ENCODE measurements at regions not wholly inside any gene's neighbourhood (a gene's known extent, or its start where the extent isn't known, plus 50 kb on each side); places are given as distances from the start of the nearest gene placed in this dataset.

DNA sequence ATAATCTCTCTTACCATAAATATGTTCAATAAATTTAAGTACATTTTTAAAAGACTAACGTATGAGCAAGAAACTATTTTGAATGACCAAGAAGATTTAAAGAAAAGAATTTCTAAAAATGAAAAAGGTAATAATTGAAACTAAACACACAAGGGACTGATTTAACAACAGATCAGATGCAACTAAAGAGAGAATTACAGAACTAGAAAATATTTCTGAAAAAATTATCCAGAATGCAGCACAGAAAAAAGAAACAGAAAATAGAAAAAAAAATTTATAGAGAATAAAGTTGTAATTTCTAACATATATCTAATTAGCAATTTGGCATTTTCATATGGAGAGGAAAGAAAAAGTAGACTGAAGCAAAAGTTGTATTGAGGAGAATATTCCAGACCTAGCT, 269.3 kb downstream of the TLE1 start:
- WGBS, 2 donors: 94 to 98% methylated on average over 1 of the region's 1 CpG
- DNase-seq (no peak), ATAC-seq (ENCODE audit: low FRiP score in 2 of 2) (no peak)
- Histone ChIP-seq H3K9me3 (peaks cover 0 to 4% (median 2%) of the 10 kb centered on the region in 4 donors), H3K27ac (no peak overlapping the region), H3K4me3 (no peak overlapping the region), H3K27me3 (no peaks in the 10 kb centered on the region), H3K36me3 (no peaks in the 10 kb centered on the region), H3K4me1 (peaks cover 0 to 19% (median 4%) of the 10 kb centered on the region in 4 donors)
- TF ChIP-seq EP300 (IDR thresholded peaks at IDR 0.05): no peak
- TF ChIP-seq, protein P1, sequence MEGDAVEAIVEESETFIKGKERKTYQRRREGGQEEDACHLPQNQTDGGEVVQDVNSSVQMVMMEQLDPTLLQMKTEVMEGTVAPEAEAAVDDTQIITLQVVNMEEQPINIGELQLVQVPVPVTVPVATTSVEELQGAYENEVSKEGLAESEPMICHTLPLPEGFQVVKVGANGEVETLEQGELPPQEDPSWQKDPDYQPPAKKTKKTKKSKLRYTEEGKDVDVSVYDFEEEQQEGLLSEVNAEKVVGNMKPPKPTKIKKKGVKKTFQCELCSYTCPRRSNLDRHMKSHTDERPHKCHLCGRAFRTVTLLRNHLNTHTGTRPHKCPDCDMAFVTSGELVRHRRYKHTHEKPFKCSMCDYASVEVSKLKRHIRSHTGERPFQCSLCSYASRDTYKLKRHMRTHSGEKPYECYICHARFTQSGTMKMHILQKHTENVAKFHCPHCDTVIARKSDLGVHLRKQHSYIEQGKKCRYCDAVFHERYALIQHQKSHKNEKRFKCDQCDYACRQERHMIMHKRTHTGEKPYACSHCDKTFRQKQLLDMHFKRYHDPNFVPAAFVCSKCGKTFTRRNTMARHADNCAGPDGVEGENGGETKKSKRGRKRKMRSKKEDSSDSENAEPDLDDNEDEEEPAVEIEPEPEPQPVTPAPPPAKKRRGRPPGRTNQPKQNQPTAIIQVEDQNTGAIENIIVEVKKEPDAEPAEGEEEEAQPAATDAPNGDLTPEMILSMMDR (IDR thresholded peaks at IDR 0.05): no peak
- TF ChIP-seq POLR2AphosphoS5 (IDR thresholded peaks at IDR 0.05): no peak
- TF ChIP-seq POLR2A (IDR thresholded peaks at IDR 0.05): no peak

DNA sequence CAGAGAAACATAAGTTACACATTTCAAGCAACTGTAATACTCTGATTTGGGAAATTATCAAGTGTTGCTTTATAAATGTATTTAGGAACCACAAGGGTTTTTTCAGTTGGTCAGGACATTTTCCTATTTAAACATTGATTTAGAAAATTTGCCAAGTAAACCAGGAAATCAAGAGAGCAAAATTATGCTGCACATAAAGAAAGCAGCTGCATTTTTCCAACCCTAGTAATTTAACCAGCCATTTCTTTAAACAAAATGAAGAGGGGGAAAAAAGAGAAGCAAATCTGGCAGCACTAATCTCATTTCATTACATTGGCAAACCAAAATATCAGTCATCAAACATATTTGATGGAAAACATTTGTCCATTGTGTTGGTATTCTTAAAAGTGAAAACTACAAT, 271.4 kb downstream of the TLE1 start:
- ATAC-seq (ENCODE audit: low FRiP score in 2 of 2): no peak
- H3K9me3 ChIP-seq: peaks cover 0 to 4% (median 2%) of the 10 kb centered on the region in 4 donors
- H3K27ac ChIP-seq: no peak overlapping the region
- H3K36me3 ChIP-seq: no peaks in the 10 kb centered on the region
- TF ChIP-seq POLR2A (IDR thresholded peaks at IDR 0.05) (no peak), EP300 (IDR thresholded peaks at IDR 0.05) (no peak), POLR2AphosphoS5 (IDR thresholded peaks at IDR 0.05) (no peak)
- TF ChIP-seq, protein P1 (IDR thresholded peaks at IDR 0.05): no peak
- no peak for DNase-seq
- no peaks in the 10 kb centered on the region for H3K27me3 ChIP-seq
- peaks cover 0 to 19% (median 4%) of the 10 kb centered on the region in 4 donors for H3K4me1 ChIP-seq
- no peak overlapping the region for H3K4me3 ChIP-seq

DNA sequence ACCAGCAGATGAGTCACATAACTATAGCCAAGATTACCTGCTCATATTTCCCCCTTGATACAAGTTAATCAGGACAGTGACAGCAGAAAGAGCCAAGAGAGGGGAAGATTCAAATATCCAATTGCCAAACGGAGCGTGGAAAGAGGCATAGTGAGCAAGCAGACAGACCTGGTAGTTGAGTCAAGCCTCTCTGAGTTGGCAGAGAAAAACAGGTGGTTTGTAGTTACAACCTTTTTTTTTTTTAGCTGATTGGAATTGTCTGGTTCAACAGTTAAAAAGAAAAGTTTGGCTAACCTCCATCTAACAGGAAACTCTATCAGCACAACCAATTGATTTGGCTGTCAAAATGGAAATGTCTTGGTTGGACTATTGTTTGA, 272.1 kb downstream of the TLE1 start:
- ATAC-seq (ENCODE audit: low FRiP score in 2 of 2): no peak

DNA sequence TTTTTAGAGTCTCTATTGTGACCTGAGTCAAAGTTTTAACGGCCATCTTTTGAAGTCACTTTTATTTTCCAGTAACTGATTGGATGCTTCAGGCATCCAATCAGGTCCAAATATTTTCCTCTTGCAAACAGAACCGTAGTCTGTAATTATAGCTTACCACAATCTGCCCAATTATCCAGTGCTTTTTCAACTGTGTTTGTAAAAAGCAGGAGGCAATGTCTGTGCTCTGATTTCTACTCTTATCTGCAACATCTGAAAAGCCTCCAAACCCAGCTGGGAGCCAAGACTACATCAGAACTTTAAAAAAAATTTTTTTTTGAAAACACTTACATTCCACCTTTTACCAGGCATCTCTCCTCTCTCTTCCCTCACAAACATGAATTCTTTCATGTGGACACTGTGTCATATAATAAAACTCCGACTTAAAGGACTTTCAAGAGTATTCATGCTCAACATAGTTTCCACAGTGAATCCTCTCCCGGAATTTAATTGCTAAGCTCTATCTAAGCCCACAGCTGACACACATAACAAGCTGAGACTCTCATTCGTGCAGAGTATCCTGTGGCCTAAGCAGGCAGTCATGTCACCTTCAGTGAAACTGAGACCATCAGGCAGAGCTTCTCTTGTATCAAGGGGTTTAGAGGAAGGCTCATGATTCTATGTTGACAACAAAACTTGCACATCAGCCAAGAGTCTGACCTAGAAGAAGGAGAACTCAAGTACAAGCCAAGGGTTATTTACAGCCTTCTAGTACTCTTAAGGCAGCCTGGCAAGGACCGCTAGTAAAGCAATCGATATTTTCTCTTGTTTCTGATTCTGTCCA, 272.7 kb downstream of the TLE1 start:
- WGBS, 2 donors: 60 to 62% methylated on average over 7 of the region's 7 CpGs
- H3K4me1 ChIP-seq: peaks cover 0 to 19% (median 4%) of the 10 kb centered on the region in 4 donors
- TF ChIP-seq, protein P1 (IDR thresholded peaks at IDR 0.05): no peak
- TF ChIP-seq POLR2AphosphoS5 (IDR thresholded peaks at IDR 0.05) (no peak), POLR2A (IDR thresholded peaks at IDR 0.05) (no peak), EP300 (IDR thresholded peaks at IDR 0.05) (no peak)
- H3K36me3 ChIP-seq: no peaks in the 10 kb centered on the region
- no peak overlapping the region for H3K27ac ChIP-seq
- H3K4me3 ChIP-seq: no peak overlapping the region
- no peaks in the 10 kb centered on the region for H3K27me3 ChIP-seq
- H3K9me3 ChIP-seq: peaks cover 0 to 4% (median 2%) of the 10 kb centered on the region in 4 donors
- DNase-seq (no peak), ATAC-seq (ENCODE audit: low FRiP score in 2 of 2) (peak in 1 of 2 donors; percentile 8)

More for the DNA sequence above, 272.1 kb downstream of the TLE1 start:
- Histone ChIP-seq H3K27ac (no peak overlapping the region), H3K27me3 (no peaks in the 10 kb centered on the region), H3K4me1 (peaks cover 0 to 19% (median 4%) of the 10 kb centered on the region in 4 donors), H3K4me3 (no peak overlapping the region), H3K9me3 (peaks cover 0 to 4% (median 2%) of the 10 kb centered on the region in 4 donors), H3K36me3 (no peaks in the 10 kb centered on the region)
- TF ChIP-seq EP300 (IDR thresholded peaks at IDR 0.05): no peak
- TF ChIP-seq, protein P1 (IDR thresholded peaks at IDR 0.05): no peak
- TF ChIP-seq POLR2AphosphoS5 (IDR thresholded peaks at IDR 0.05): no peak
- no peak for TF ChIP-seq POLR2A (IDR thresholded peaks at IDR 0.05)
- no peak for DNase-seq
- 81 to 86% methylated on average over 2 of the region's 2 CpGs for WGBS, 2 donors

GRCh38 chr9:81414836-81415235, 274.5 kb downstream of the TLE1 start:
- H3K27ac ChIP-seq: no peak overlapping the region
- H3K4me3 ChIP-seq: no peak overlapping the region
- TF ChIP-seq POLR2AphosphoS5 (IDR thresholded peaks at IDR 0.05) (no peak), POLR2A (IDR thresholded peaks at IDR 0.05) (no peak), EP300 (IDR thresholded peaks at IDR 0.05) (no peak)
- TF ChIP-seq, protein P1 (IDR thresholded peaks at IDR 0.05): no peak
- H3K27me3 ChIP-seq: no peaks in the 10 kb centered on the region
- H3K4me1 ChIP-seq: peaks cover 0 to 19% (median 4%) of the 10 kb centered on the region in 4 donors
- 61 to 82% methylated on average over 1 of the region's 1 CpG for WGBS, 2 donors
- no peaks in the 10 kb centered on the region for H3K36me3 ChIP-seq
- ATAC-seq (ENCODE audit: low FRiP score in 2 of 2): no peak
- DNase-seq: no peak
- no peaks in the 10 kb centered on the region for H3K9me3 ChIP-seq

Data from upper lobe of left lung (tissue), 6 donors.